SU-DHL-6 (cell line): ENCODE measurements at regions not wholly inside any gene's neighbourhood (a gene's known extent, or its start where the extent isn't known, plus 50 kb on each side); places are given as distances from the start of the nearest gene placed in this dataset.

Source experiments
- CTCF ChIP-seq: fragments of 200-600 bp; sonication (generic); IDR thresholded peaks from one replicate; pipeline ENCODE4 v1.5.1; 2017; ENCODE audit warnings: antibody characterized with exemption, mild to moderate bottlenecking, low read length, moderate library complexity; ENCODE audit not compliant: insufficient read depth, poor library complexity, severe bottlenecking
- EZH2phosphoT487 ChIP-seq: fragments of 200-600 bp; sonication (generic), shearing (Covaris generic); conservative IDR thresholded peaks from 2 replicates; pipeline ENCODE4 v1.6.1; 2018; ENCODE audit warnings: mild to moderate bottlenecking, antibody characterized with exemption, low read length, moderate library complexity, mixed read lengths

DNA sequence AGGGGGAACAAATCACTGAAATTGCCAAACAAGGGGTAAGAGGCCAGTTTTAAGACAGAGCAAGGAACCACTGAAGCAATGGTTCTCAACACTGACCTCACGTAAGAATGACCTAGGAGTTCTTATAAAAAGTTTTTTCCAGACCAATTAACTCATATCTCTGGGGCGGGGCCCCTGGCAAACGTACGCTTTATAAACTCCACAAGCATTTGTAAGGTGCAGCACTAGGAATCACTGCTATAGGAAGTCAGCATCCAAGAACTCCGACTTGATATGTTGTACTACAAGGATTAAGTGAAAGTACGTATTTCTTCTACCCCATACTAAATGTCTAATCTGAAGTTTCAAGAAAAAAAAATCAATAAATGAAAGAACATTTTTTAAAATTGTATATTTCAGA lies 269.9 kb downstream of the RCHY1 start:
- no peak for TF ChIP-seq CTCF
- TF ChIP-seq EZH2phosphoT487: no peak
